ENCODE measurements at regions not wholly inside any gene's neighbourhood (a gene's known extent, or its start where the extent isn't known, plus 50 kb on each side); places are given as distances from the start of the nearest gene placed in this dataset.

- intact Hi-C loops (cut with micrococcal nuclease) = no loop called here
- POLR2A ChIA-PET = no interaction called here
- no peaks in the 10 kb centered on the region for H3K9me2 ChIP-seq (ENCODE audit: insufficient read depth)
- BruUV-seq (replicated peaks) = no TSS peak
- H3K27ac ChIP-seq (ENCODE audit: low read depth, low read length) = no peak overlapping the region
- H3K9me3 ChIP-seq (ENCODE audit: control insufficient read depth in 1 of 2, insufficient read depth in 1 of 2, low read depth in 1 of 2, low read length in 2 of 2) = no peaks in the 10 kb centered on the region
- no peaks in the 10 kb centered on the region for H3K36me3 ChIP-seq (ENCODE audit: control insufficient read depth in 1 of 2, insufficient read depth in 2 of 2, low read length in 2 of 2)
- no peaks in the 10 kb centered on the region for H3K79me2 ChIP-seq (ENCODE audit: insufficient read depth, low read length)
- H3K4me2 ChIP-seq (ENCODE audit: low read length) = no peak overlapping the region
- ATAC-seq (no peak), DNase-seq (ENCODE audit: low read depth, low spot score) (no peak)
- CTCF ChIA-PET = no interaction called here
- H4K20me1 ChIP-seq (ENCODE audit: insufficient read depth) = no peaks in the 10 kb centered on the region
- H3K9ac ChIP-seq (ENCODE audit: low read length) = no peak overlapping the region
- H3K4me3 ChIP-seq (replicated peaks in 1 of 2; ENCODE audit: low read depth in 1 of 2, low read length in 2 of 2) = no peak overlapping the region
- H3K27me3 ChIP-seq (ENCODE audit: insufficient read depth, low read length) = no peaks in the 10 kb centered on the region
- H3K4me1 ChIP-seq (ENCODE audit: control insufficient read depth in 1 of 2, insufficient read depth in 2 of 2, low read length in 2 of 2) = no peaks in the 10 kb centered on the region
- RAD21 ChIA-PET (ENCODE audit: low non-redundant PET in 1 of 2, low total read pairs in 2 of 2, uncharacterized antibody in 2 of 2, unreplicated experiment in 2 of 2) = no interaction called here
- H2AFZ ChIP-seq (ENCODE audit: low read depth, low read length, poor library complexity, severe bottlenecking) = no peak overlapping the region
- TF ChIP-seq CEBPB (IDR thresholded peaks at IDR 0.05; ENCODE audit: low read depth) = no peak
- no peak for TF ChIP-seq SP1 (IDR thresholded peaks at IDR 0.05; ENCODE audit: low read depth)
- TF ChIP-seq YY1 (IDR thresholded peaks at IDR 0.05; ENCODE audit: extremely low read depth, insufficient replicate concordance, low read depth, low read length) = no peak
- TF ChIP-seq CTCF (IDR thresholded peaks at IDR 0.05 in 2 of 3, conservative IDR thresholded peaks at IDR 0.05 in 1 of 3; ENCODE audit: borderline replicate concordance in 1 of 3, insufficient read depth in 1 of 3, low read depth in 2 of 3, low read length in 2 of 3) = no peak
- no peak for TF ChIP-seq POLR2A (IDR thresholded peaks at IDR 0.05; ENCODE audit: borderline replicate concordance, extremely low read depth, insufficient read depth, insufficient read length)
- no peak for TF ChIP-seq ZNF274 (IDR thresholded peaks at IDR 0.05; ENCODE audit: low read depth, low read length)
- no peak for TF ChIP-seq SRF (IDR thresholded peaks at IDR 0.05; ENCODE audit: low read depth)
- TF ChIP-seq MAX (IDR thresholded peaks at IDR 0.05) = no peak
- TF ChIP-seq ZFX (IDR thresholded peaks at IDR 0.05) = no peak
- no peak for TF ChIP-seq JUND (IDR thresholded peaks at IDR 0.05)
- no peak for TF ChIP-seq REST (IDR thresholded peaks at IDR 0.05; ENCODE audit: low read depth)
- TF ChIP-seq RAD21 (IDR thresholded peaks at IDR 0.05; ENCODE audit: low read depth) = no peak
- no peak for TF ChIP-seq TCF7L2 (IDR thresholded peaks at IDR 0.05; ENCODE audit: borderline replicate concordance, extremely low read depth, insufficient read depth, insufficient read length)
- TF ChIP-seq EZH2phosphoT487 (IDR thresholded peaks at IDR 0.05; ENCODE audit: borderline replicate concordance) = no peak
- TF ChIP-seq ZBTB33 (IDR thresholded peaks at IDR 0.05; ENCODE audit: extremely low read depth, insufficient replicate concordance, low read length) = no peak
- no peak for TF ChIP-seq ATF3 (IDR thresholded peaks at IDR 0.05)
These were observed 129.8 kb downstream of the SEC23A start for GRCh38 chr14:38973083-38973700.

Data from HCT116 (cell line).